HS-5 (cell line): ENCODE measurements at regions not wholly inside any gene's neighbourhood (a gene's known extent, or its start where the extent isn't known, plus 50 kb on each side); places are given as distances from the start of the nearest gene placed in this dataset.

Experiments
- DNase-seq: peaks from one replicate; pipeline ENCODE4 v3.0.0-alpha.2; 2012; ENCODE audit warnings: low read depth

- no peak for DNase-seq
Observed at GRCh38 chr2:3138621-3139020, 239.0 kb downstream of the EIPR1 start.

- no peak for DNase-seq
Observed at GRCh38 chr2:3137651-3138300, 239.8 kb downstream of the EIPR1 start.

- DNase-seq, result no peak
Observed at GRCh38 chr2:3135676-3136075, 241.9 kb downstream of the EIPR1 start.

- DNase-seq, result no peak
Observed at GRCh38 chr2:3134026-3134571, 243.5 kb downstream of the EIPR1 start.

GRCh38 chr2:3132966-3133365 is 244.7 kb downstream of the EIPR1 start:
- DNase-seq, result no peak

GRCh38 chr2:3132466-3132865 is 245.2 kb downstream of the EIPR1 start:
- DNase-seq, result no peak

GRCh38 chr2:3131636-3132326 is 245.8 kb downstream of the EIPR1 start:
- no peak for DNase-seq

- no peak for DNase-seq
Observed at GRCh38 chr2:3130889-3131635, 246.6 kb downstream of the EIPR1 start.

GRCh38 chr2:3130444-3130843 is 247.2 kb downstream of the EIPR1 start:
- no peak for DNase-seq

GRCh38 chr2:3129867-3130266 is 247.8 kb downstream of the EIPR1 start:
- no peak for DNase-seq

- DNase-seq, result no peak
Observed at GRCh38 chr2:3128786-3129185, 248.8 kb downstream of the EIPR1 start.

- DNase-seq, result no peak
Observed at GRCh38 chr2:3127710-3128109, 249.9 kb downstream of the EIPR1 start.

GRCh38 chr2:3126911-3127621 is 250.6 kb downstream of the EIPR1 start:
- DNase-seq, result no peak

- no peak for DNase-seq
Observed at GRCh38 chr2:3126171-3126910, 251.3 kb downstream of the EIPR1 start.

- DNase-seq, result no peak
Observed at GRCh38 chr2:3125761-3126130, 251.9 kb downstream of the EIPR1 start.

GRCh38 chr2:3125001-3125760 is 252.4 kb downstream of the EIPR1 start:
- no peak for DNase-seq

- no peak for DNase-seq
Observed at GRCh38 chr2:3122525-3122924, 255.1 kb downstream of the EIPR1 start.

GRCh38 chr2:3121601-3122000 is 256.0 kb downstream of the EIPR1 start:
- peak; percentile 14 for DNase-seq

- no peak for DNase-seq
Observed at GRCh38 chr2:3117650-3118216, 259.9 kb downstream of the EIPR1 start.

GRCh38 chr2:3116371-3116770 is 261.2 kb downstream of the EIPR1 start:
- DNase-seq, result no peak
